Caco-2 (cell line): ENCODE measurements at regions not wholly inside any gene's neighbourhood (a gene's known extent, or its start where the extent isn't known, plus 50 kb on each side); places are given as distances from the start of the nearest gene placed in this dataset.

Experiments used
- BruUV-seq: library from RNA; stranded (reverse); fragments of 400-500 nt; replicated peaks from 2 replicates; lab custom pipeline; 2021; lab: Mats Ljungman, UMichigan
- CTCF ChIA-PET: fragments of 300-600 bp; sonication (Branson Sonifier 250); formaldehyde crosslinking; loops from one replicate; lab custom pipeline; 2022; ENCODE audit warnings: antibody characterized with exemption; lab: Charles Lee
- POLR2A ChIA-PET: fragments of 300-600 bp; sonication (Branson Sonifier 250); formaldehyde crosslinking; loops from one replicate; lab custom pipeline; 2022; ENCODE audit warnings: antibody characterized with exemption; lab: Charles Lee
- DNase-seq, 2 experiments: peaks; one replicate each; pipeline versions ENCODE4 v3.0.0 to v3.0.0-alpha.2; 2020 to 2022
- H3K27me3 ChIP-seq: replicated peaks from 2 replicates; pipeline ENCODE4 v1.6.0; 2011; ENCODE audit warnings: low read length; ENCODE audit not compliant: control insufficient read depth, insufficient read depth
- H3K36me3 ChIP-seq: 2 replicates; pipeline ENCODE4 v1.5.1; 2011; ENCODE audit warnings: low read length; ENCODE audit not compliant: control insufficient read depth, insufficient read depth
- H3K4me1 ChIP-seq: fragments of 250-450 bp; sonication (Bioruptor Pico); 2 replicates; pipeline ENCODE4 v1.5.1; 2020; ENCODE audit warnings: mild to moderate bottlenecking
- H3K4me3 ChIP-seq: 2 replicates; pipeline ENCODE4 v1.5.1; 2011; ENCODE audit warnings: low read depth, mild to moderate bottlenecking, control low read depth, low read length
- H3K9me3 ChIP-seq: fragments of 250-450 bp; sonication (Bioruptor Pico); 2 replicates; pipeline ENCODE4 v1.5.1; 2020; ENCODE audit warnings: mild to moderate bottlenecking, moderate library complexity
- H3K27ac Mint-ChIP-seq: one replicate; pipeline ENCODE4 v1.8.0; 2022; ENCODE audit warnings: mixed read lengths; ENCODE audit not compliant: unreplicated experiment
- H3K27me3 Mint-ChIP-seq: one replicate; pipeline ENCODE4 v1.8.0; 2022; ENCODE audit warnings: mixed read lengths; ENCODE audit not compliant: insufficient read depth, unreplicated experiment
- H3K36me3 Mint-ChIP-seq: one replicate; pipeline ENCODE4 v1.8.0; 2022; ENCODE audit warnings: mild to moderate bottlenecking, mixed read lengths; ENCODE audit not compliant: insufficient read depth, unreplicated experiment
- H3K4me1 Mint-ChIP-seq: one replicate; pipeline ENCODE4 v1.8.0; 2022; ENCODE audit warnings: low read depth, mixed read lengths; ENCODE audit not compliant: unreplicated experiment
- H3K4me3 Mint-ChIP-seq: one replicate; pipeline ENCODE4 v1.8.0; 2022; ENCODE audit warnings: mild to moderate bottlenecking, moderate library complexity, mixed read lengths; ENCODE audit not compliant: unreplicated experiment
- H3K9me3 Mint-ChIP-seq: one replicate; pipeline ENCODE4 v1.8.0; 2022; ENCODE audit warnings: mixed read lengths; ENCODE audit not compliant: unreplicated experiment
- intact Hi-C: fragments of 100-400 bp; cut with micrococcal nuclease; formaldehyde crosslinking; loops from one replicate; pipeline ENCODE4 v1.10.0; 2022; ENCODE audit not compliant: unreplicated experiment
- TF ChIP-seq, protein P1 (sequence below), 2 experiments: fragments of 200-600 bp in 1 of 2; IDR thresholded peaks; 1 replicate in 1 of 2; 2 replicates in 1 of 2; pipeline versions ENCODE4 v1.5.1 to v1.8.0; 2011 to 2022; ENCODE audit warnings: antibody characterized with exemption in 1 of 2, control low read depth in 1 of 2, inconsistent platforms in 1 of 2, low read depth in 1 of 2, low read length in 1 of 2, mild to moderate bottlenecking in 1 of 2, moderate library complexity in 1 of 2; ENCODE audit not compliant: insufficient read depth in 1 of 2, severe bottlenecking in 1 of 2, unreplicated experiment in 1 of 2

DNA sequence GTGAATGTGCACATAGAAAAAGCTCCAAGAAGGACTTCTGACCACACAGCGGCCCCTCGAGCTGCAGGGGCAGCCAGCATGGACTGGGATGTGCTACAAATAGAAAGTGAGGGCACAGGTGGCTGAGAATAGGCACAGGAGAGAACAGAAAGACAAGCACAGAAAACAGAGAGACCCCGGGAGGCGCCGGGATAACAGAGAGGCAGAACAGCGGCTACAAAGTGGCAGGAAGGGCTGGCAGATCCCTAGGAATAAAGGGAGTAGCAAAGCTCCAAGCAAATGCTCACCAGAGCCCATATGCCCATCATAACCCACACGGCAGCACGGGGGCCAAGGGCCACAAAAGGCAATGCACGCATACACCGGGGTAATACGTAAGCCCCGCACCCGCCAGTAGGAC lies 201.7 kb upstream of the NSMCE3 start:
- H3K36me3 Mint-ChIP-seq = no peaks in the 10 kb centered on the region
- TF ChIP-seq, protein P1, sequence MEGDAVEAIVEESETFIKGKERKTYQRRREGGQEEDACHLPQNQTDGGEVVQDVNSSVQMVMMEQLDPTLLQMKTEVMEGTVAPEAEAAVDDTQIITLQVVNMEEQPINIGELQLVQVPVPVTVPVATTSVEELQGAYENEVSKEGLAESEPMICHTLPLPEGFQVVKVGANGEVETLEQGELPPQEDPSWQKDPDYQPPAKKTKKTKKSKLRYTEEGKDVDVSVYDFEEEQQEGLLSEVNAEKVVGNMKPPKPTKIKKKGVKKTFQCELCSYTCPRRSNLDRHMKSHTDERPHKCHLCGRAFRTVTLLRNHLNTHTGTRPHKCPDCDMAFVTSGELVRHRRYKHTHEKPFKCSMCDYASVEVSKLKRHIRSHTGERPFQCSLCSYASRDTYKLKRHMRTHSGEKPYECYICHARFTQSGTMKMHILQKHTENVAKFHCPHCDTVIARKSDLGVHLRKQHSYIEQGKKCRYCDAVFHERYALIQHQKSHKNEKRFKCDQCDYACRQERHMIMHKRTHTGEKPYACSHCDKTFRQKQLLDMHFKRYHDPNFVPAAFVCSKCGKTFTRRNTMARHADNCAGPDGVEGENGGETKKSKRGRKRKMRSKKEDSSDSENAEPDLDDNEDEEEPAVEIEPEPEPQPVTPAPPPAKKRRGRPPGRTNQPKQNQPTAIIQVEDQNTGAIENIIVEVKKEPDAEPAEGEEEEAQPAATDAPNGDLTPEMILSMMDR (IDR thresholded peaks at IDR 0.05; ENCODE audit: insufficient read depth in 1 of 2, low read depth in 1 of 2, low read length in 1 of 2, severe bottlenecking in 1 of 2, unreplicated experiment in 1 of 2) = no peak
- no peak for DNase-seq
- Histone ChIP-seq H3K4me1 (no peaks in the 10 kb centered on the region), H3K27me3 (no peaks in the 10 kb centered on the region), H3K4me3 (no peak overlapping the region), H3K9me3 (no peaks in the 10 kb centered on the region), H3K36me3 (no peaks in the 10 kb centered on the region)
- CTCF ChIA-PET = no interaction called here
- H3K27ac Mint-ChIP-seq = no peak overlapping the region
- no peaks in the 10 kb centered on the region for H3K9me3 Mint-ChIP-seq
- no peaks in the 10 kb centered on the region for H3K27me3 Mint-ChIP-seq
- H3K4me1 Mint-ChIP-seq = no peaks in the 10 kb centered on the region
- H3K4me3 Mint-ChIP-seq = no peak overlapping the region
- no TSS peak for BruUV-seq
- POLR2A ChIA-PET = no interaction called here
- intact Hi-C loops = no loop called here

DNA sequence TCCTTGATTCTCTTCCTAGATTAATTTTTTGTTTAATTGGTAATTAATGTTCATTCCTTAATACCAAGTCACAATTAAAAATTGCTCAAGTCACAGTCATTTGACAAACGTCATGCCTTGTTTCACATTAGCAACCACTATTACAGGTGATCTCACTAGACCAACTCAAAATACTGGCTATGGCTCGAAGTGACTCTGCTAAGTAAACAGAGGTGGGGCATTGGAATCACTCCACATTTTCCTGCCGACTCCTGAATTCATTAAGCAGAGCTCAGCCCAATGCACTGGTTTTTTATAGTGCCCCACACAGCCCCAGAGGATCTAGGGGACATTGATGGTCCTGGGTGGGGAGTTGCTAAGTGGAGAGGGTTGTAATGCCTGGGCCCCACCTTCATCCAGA lies 201.2 kb upstream of the NSMCE3 start:
- no peak overlapping the region for H3K4me3 Mint-ChIP-seq
- H3K36me3 Mint-ChIP-seq = no peaks in the 10 kb centered on the region
- Histone ChIP-seq H3K9me3 (no peaks in the 10 kb centered on the region), H3K27me3 (no peaks in the 10 kb centered on the region), H3K4me1 (no peaks in the 10 kb centered on the region), H3K36me3 (no peaks in the 10 kb centered on the region), H3K4me3 (no peak overlapping the region)
- no peak overlapping the region for H3K27ac Mint-ChIP-seq
- POLR2A ChIA-PET = no interaction called here
- H3K4me1 Mint-ChIP-seq = no peaks in the 10 kb centered on the region
- H3K9me3 Mint-ChIP-seq = no peaks in the 10 kb centered on the region
- BruUV-seq = no TSS peak
- CTCF ChIA-PET = no interaction called here
- no peak for DNase-seq
- intact Hi-C loops = no loop called here
- TF ChIP-seq, protein P1 (IDR thresholded peaks at IDR 0.05; ENCODE audit: insufficient read depth in 1 of 2, low read depth in 1 of 2, low read length in 1 of 2, severe bottlenecking in 1 of 2, unreplicated experiment in 1 of 2) = no peak
- H3K27me3 Mint-ChIP-seq = peaks cover 3% of the 10 kb centered on the region

DNA sequence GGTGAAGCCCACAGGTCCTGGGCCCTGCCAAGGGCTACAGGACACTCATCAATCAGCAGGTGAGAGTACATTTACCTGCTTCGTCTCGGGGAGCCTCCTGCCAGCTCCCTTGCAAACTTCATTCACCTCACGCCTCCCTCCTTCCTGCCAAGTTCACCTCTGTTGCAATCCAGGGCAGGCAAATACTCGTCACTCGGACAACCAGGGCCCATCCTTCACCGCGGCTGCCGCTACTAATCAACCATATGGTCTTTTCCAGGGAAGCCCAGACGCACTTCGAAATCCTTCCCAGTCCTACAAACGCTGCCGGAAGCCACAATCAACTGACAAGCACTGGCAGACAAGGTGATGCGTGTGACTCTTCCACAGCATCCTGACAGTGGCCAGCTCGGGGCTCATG lies 200.7 kb upstream of the NSMCE3 start:
- Histone ChIP-seq H3K4me1 (no peaks in the 10 kb centered on the region), H3K4me3 (no peak overlapping the region), H3K9me3 (no peaks in the 10 kb centered on the region), H3K36me3 (no peaks in the 10 kb centered on the region), H3K27me3 (no peaks in the 10 kb centered on the region)
- TF ChIP-seq, protein P1 (IDR thresholded peaks at IDR 0.05; ENCODE audit: insufficient read depth in 1 of 2, low read depth in 1 of 2, low read length in 1 of 2, severe bottlenecking in 1 of 2, unreplicated experiment in 1 of 2) = no peak
- H3K9me3 Mint-ChIP-seq = no peaks in the 10 kb centered on the region
- DNase-seq = no peak
- intact Hi-C loops = no loop called here
- ChIA-PET POLR2A (no interaction called here), CTCF (no interaction called here)
- H3K27me3 Mint-ChIP-seq = peaks cover 3% of the 10 kb centered on the region
- no peak overlapping the region for H3K4me3 Mint-ChIP-seq
- no peak overlapping the region for H3K27ac Mint-ChIP-seq
- BruUV-seq = no TSS peak
- H3K4me1 Mint-ChIP-seq = no peaks in the 10 kb centered on the region
- H3K36me3 Mint-ChIP-seq = no peaks in the 10 kb centered on the region
